Esophagus muscularis mucosa (tissue), 3 donors: ENCODE measurements at regions not wholly inside any gene's neighbourhood (a gene's known extent, or its start where the extent isn't known, plus 50 kb on each side); places are given as distances from the start of the nearest gene placed in this dataset.

Experiments
- CTCF ChIP-seq, 3 experiments: fragments of 200-600 bp in 2 of 3; fragments of 450-650 bp in 1 of 3; sonication (generic) in 2 of 3; IDR thresholded peaks; one replicate each; pipeline ENCODE4 v1.5.1; 2017 to 2019; ENCODE audit warnings: antibody characterized with exemption in 3 of 3, mild to moderate bottlenecking in 2 of 3, moderate library complexity in 1 of 3
- POLR2AphosphoS5 ChIP-seq, 2 donors: sonication (generic); formaldehyde crosslinking; IDR thresholded peaks; one replicate each; pipeline ENCODE4 v1.6.1; 2017; ENCODE audit warnings: antibody characterized with exemption in 2 of 2

GRCh38 chr12:92068459-92068858, 77.2 kb downstream of the BTG1 start:
- no peak for TF ChIP-seq POLR2AphosphoS5 (IDR thresholded peaks at IDR 0.05)
- no peak for TF ChIP-seq CTCF (IDR thresholded peaks at IDR 0.05)
